PC-9 (cell line): ENCODE measurements at regions not wholly inside any gene's neighbourhood (a gene's known extent, or its start where the extent isn't known, plus 50 kb on each side); places are given as distances from the start of the nearest gene placed in this dataset.

Experiments
- BruUV-seq: library from RNA; stranded (reverse); fragments of 400-500 nt; replicated peaks from 2 replicates; lab custom pipeline; 2021; lab: Mats Ljungman, UMichigan
- CTCF ChIA-PET: fragments of 300-600 bp; sonication (Branson Sonifier 250); formaldehyde crosslinking; loops from one replicate; lab custom pipeline; 2022; ENCODE audit warnings: antibody characterized with exemption; lab: Charles Lee
- POLR2A ChIA-PET: fragments of 300-600 bp; sonication (Branson Sonifier 250); formaldehyde crosslinking; loops from one replicate; lab custom pipeline; 2022; ENCODE audit warnings: antibody characterized with exemption; ENCODE audit not compliant: unreplicated experiment; lab: Charles Lee
- DNase-seq, 2 experiments: peaks; one replicate each; pipeline versions ENCODE4 v3.0.0 to v3.0.0-alpha.2; 2015 to 2022; ENCODE audit warnings: mixed read lengths in 1 of 2
- H2AFZ ChIP-seq: fragments of 200-600 bp; sonication (generic); 2 replicates; pipeline ENCODE4 v1.8.1; 2017; ENCODE audit warnings: antibody characterized with exemption
- H3F3A ChIP-seq: fragments of 200-600 bp; sonication (generic); 2 replicates; pipeline ENCODE4 v1.8.1; 2017; ENCODE audit warnings: antibody characterized with exemption, mild to moderate bottlenecking, low read depth; ENCODE audit not compliant: insufficient read depth
- H3K27ac ChIP-seq: fragments of 200-600 bp; sonication (generic); 2 replicates; pipeline ENCODE4 v1.6.1; 2016; ENCODE audit warnings: mixed run types
- H3K27me3 ChIP-seq: fragments of 200-600 bp; sonication (generic); 2 replicates; pipeline ENCODE4 v1.6.1; 2016; ENCODE audit warnings: low read depth, mixed run types; ENCODE audit not compliant: insufficient read depth
- H3K36me3 ChIP-seq: fragments of 200-600 bp; sonication (generic); 2 replicates; pipeline ENCODE4 v1.6.1; 2016; ENCODE audit warnings: low read depth, mixed run types
- H3K4me1 ChIP-seq: fragments of 200-600 bp; sonication (generic); replicated peaks from 2 replicates; pipeline ENCODE4 v1.6.1; 2016; ENCODE audit warnings: mixed run types; ENCODE audit not compliant: insufficient read depth
- H3K4me2 ChIP-seq: fragments of 200-600 bp; sonication (generic); 2 replicates; pipeline ENCODE4 v1.6.1; 2017; ENCODE audit warnings: mixed run types
- H3K4me3 ChIP-seq: fragments of 200-600 bp; sonication (generic); 2 replicates; pipeline ENCODE4 v1.6.1; 2016; ENCODE audit warnings: mixed run types
- H3K79me2 ChIP-seq: fragments of 200-600 bp; sonication (generic); 2 replicates; pipeline ENCODE4 v1.6.1; 2017; ENCODE audit warnings: low read depth, mixed run types
- H3K9me2 ChIP-seq: fragments of 200-600 bp; sonication (generic); 2 replicates; pipeline ENCODE4 v1.8.1; 2017; ENCODE audit warnings: mild to moderate bottlenecking; ENCODE audit not compliant: insufficient read depth
- H3K9me3 ChIP-seq: fragments of 200-600 bp; sonication (generic); 2 replicates; pipeline ENCODE4 v1.8.1; 2016; ENCODE audit warnings: low read depth; ENCODE audit not compliant: insufficient read depth
- H4K20me1 ChIP-seq: fragments of 200-600 bp; sonication (generic); 2 replicates; pipeline ENCODE4 v1.8.1; 2017; ENCODE audit not compliant: insufficient read depth
- EZH2 ChIP-seq: fragments of 200-600 bp; sonication (generic); IDR thresholded peaks from 2 replicates; pipeline ENCODE4 v1.8.0; 2017; ENCODE audit warnings: antibody characterized with exemption, low read depth
- intact Hi-C: fragments of 100-400 bp; cut with micrococcal nuclease; formaldehyde crosslinking; loops from one replicate; pipeline ENCODE4 v1.10.0; 2022; ENCODE audit not compliant: unreplicated experiment
- TF ChIP-seq, protein P1 (sequence below): fragments of 200-600 bp; sonication (generic); conservative IDR thresholded peaks from 2 replicates; pipeline ENCODE4 v1.6.1; 2017; ENCODE audit warnings: mixed run types, antibody characterized with exemption, mild to moderate bottlenecking, moderate library complexity

DNA sequence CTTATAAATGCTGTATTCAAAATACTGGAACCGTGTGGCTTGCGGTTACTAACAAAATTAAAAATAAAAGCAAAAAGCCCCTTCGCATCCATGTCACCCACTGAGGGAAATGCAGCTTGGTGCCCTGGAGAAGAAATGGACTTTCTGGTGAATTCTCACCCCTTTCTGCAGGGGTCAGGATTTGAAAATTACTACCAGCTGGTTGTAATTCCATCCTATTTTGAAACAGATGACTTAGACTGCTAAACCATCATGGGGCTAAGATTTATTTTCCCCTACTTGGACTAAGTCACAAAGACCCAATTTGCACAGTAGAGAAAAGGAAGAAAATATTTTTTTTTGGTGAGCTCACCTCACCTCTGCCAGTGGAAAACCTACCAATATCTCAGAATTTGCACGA lies 111.4 kb upstream of the MYOCD start:
- H3K79me2 ChIP-seq = no peaks in the 10 kb centered on the region
- ChIA-PET POLR2A (no interaction called here), CTCF (no interaction called here)
- peaks cover 7% of the 10 kb centered on the region; the same call in 1 of the 2 replicates for H3K27me3 ChIP-seq
- no peak for DNase-seq
- no peak overlapping the region for H3K4me3 ChIP-seq
- H4K20me1 ChIP-seq = no peaks in the 10 kb centered on the region
- no peaks in the 10 kb centered on the region for H3F3A ChIP-seq
- H3K36me3 ChIP-seq = no peaks in the 10 kb centered on the region
- H3K9me2 ChIP-seq = no peaks in the 10 kb centered on the region
- no peak for TF ChIP-seq EZH2
- TF ChIP-seq, protein P1, sequence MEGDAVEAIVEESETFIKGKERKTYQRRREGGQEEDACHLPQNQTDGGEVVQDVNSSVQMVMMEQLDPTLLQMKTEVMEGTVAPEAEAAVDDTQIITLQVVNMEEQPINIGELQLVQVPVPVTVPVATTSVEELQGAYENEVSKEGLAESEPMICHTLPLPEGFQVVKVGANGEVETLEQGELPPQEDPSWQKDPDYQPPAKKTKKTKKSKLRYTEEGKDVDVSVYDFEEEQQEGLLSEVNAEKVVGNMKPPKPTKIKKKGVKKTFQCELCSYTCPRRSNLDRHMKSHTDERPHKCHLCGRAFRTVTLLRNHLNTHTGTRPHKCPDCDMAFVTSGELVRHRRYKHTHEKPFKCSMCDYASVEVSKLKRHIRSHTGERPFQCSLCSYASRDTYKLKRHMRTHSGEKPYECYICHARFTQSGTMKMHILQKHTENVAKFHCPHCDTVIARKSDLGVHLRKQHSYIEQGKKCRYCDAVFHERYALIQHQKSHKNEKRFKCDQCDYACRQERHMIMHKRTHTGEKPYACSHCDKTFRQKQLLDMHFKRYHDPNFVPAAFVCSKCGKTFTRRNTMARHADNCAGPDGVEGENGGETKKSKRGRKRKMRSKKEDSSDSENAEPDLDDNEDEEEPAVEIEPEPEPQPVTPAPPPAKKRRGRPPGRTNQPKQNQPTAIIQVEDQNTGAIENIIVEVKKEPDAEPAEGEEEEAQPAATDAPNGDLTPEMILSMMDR = no peak
- H3K9me3 ChIP-seq = no peaks in the 10 kb centered on the region
- H2AFZ ChIP-seq = no peak overlapping the region
- no peak overlapping the region for H3K27ac ChIP-seq
- BruUV-seq = no TSS peak
- H3K4me1 ChIP-seq = no peaks in the 10 kb centered on the region
- no peak overlapping the region for H3K4me2 ChIP-seq
- intact Hi-C loops = no loop called here

DNA sequence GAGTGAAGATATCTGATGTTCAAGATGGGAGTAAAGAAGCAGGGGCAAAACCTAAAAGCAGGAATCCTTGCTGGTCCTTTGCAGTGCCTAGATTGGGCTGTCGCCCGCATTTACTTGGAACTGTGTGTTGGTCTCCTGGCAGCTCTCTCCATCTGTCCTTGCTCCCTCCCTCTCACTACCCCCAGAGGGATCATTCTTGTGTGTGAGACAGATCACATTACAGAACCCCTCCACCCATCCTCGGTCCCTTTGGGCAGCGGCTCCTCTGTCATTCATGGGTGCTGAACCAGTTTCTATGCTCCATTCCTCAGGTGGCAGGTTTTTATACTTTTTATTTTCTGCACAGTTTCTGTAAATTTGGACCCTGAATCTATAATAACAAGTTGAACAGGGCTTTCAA lies 99.4 kb upstream of the MYOCD start:
- Histone ChIP-seq H4K20me1 (no peaks in the 10 kb centered on the region), H2AFZ (no peak overlapping the region), H3K4me2 (no peak overlapping the region), H3K79me2 (no peaks in the 10 kb centered on the region), H3K36me3 (no peaks in the 10 kb centered on the region), H3F3A (no peaks in the 10 kb centered on the region), H3K9me3 (no peaks in the 10 kb centered on the region), H3K27me3 (peaks cover 17% of the 10 kb centered on the region; the same call in 1 of the 2 replicates), H3K9me2 (no peaks in the 10 kb centered on the region), H3K4me1 (no peaks in the 10 kb centered on the region), H3K27ac (no peak overlapping the region), H3K4me3 (no peak overlapping the region)
- POLR2A ChIA-PET = no interaction called here
- CTCF ChIA-PET = no interaction called here
- DNase-seq = no peak
- intact Hi-C loops = no loop called here
- BruUV-seq = no TSS peak
- TF ChIP-seq EZH2 = no peak
- TF ChIP-seq, protein P1 = no peak

DNA sequence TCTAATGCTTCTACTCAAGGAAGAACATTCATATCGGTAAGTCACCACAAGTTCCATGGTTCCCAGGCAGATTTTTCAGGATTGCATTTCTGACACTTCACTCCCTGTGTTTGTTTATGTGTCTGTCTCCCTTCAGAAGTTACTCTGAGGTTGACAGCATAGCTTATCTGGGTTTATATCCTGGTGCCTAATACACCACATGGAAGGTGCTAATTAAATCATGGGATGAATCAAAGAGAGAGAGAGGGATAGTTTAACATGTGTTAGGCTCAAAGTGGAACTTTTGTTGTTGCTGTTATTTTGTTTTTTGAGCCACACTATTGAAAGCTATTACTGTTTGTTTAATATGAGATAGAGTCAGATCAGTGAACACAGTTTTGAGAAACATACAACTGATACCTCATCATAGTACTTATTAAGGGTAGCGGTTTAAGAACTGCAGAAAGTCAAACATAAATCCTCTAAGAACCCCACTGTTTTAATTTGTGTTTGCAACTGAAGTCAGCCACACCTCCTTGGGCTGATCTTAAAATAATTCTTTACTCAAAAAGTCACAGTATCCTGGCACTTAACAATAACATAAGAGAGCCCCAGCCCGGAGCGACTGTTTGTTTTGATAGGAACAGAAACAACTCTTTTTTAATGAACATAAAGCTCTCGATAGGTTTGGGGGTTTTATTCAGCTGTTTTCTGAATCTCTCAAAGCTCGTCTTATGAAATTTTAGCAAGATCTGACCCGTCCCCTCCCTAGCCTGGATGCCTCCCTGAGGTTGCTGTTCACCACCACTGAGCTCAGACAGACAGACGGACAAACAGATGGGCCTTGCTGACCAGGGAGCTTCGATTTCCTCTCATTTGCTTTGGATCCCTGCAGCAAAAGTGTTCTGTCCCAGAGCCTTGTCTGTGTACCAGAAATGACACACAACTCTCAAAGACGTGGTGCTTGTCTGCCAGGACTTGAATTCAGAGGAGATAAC lies 98.3 kb upstream of the MYOCD start:
- no peak for TF ChIP-seq EZH2
- TF ChIP-seq, protein P1 = no peak
- Histone ChIP-seq H3K4me3 (no peak overlapping the region), H3K36me3 (no peaks in the 10 kb centered on the region), H3K9me2 (no peaks in the 10 kb centered on the region), H3F3A (no peaks in the 10 kb centered on the region), H3K27ac (no peak overlapping the region), H3K27me3 (peaks cover 17% of the 10 kb centered on the region; the same call in 1 of the 2 replicates), H3K9me3 (no peaks in the 10 kb centered on the region), H4K20me1 (no peaks in the 10 kb centered on the region), H3K4me1 (no peaks in the 10 kb centered on the region), H2AFZ (no peak overlapping the region), H3K79me2 (no peaks in the 10 kb centered on the region), H3K4me2 (no peak overlapping the region)
- DNase-seq = no peak
- intact Hi-C loops = no loop called here
- ChIA-PET CTCF (no interaction called here), POLR2A (no interaction called here)
- no TSS peak for BruUV-seq
